HG03159 (cell line): ENCODE measurements at regions not wholly inside any gene's neighbourhood (a gene's known extent, or its start where the extent isn't known, plus 50 kb on each side); places are given as distances from the start of the nearest gene placed in this dataset.

Experiments used
- ATAC-seq: cut with Tn5 transposase; IDR thresholded peaks from one replicate; pipeline ENCODE4 v1.9.1; 2021; ENCODE audit warnings: mild to moderate bottlenecking, moderate library complexity; ENCODE audit not compliant: unreplicated experiment

DNA sequence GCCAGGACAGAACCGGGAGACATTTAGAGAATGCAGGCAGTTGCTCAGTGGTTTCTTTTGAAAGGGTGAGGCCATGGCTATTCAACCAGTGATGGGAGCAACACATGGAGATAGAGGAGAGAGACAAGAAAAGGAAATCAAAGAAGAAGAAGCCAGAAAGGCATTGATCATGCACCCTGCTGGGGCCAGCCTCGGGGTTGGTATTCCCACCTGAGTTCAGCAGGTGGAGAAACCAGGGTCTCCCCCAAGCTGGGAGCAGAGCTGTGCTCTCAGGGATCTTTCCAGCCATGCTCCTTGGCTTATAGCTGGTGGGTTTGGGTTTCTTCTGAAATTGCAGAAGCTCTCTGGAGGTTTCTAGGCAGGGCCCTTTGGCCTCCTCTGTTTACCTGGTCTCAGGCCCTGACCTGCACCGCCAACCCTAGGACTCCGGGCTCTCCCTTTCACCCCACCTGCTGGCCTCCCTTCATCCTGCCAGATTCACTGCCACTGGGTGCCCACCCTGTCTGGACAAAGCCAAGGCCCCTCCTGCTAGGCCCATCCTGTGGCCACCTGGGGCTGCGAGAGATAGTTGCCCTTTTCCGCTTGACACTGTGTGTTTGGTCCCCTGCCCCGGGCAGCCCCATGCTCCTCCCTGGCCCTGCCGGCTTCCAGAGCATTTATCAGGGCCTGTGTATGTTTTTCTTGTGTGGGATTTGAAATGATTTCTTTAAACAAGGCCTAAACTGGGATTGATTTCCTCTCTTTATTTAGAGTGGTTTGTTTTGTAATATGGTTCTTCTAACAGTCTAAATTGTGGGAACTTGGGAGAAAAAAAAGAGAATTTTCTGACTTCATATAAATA, 126.7 kb downstream of the DDX1 start:
- ATAC-seq, result no peak

DNA sequence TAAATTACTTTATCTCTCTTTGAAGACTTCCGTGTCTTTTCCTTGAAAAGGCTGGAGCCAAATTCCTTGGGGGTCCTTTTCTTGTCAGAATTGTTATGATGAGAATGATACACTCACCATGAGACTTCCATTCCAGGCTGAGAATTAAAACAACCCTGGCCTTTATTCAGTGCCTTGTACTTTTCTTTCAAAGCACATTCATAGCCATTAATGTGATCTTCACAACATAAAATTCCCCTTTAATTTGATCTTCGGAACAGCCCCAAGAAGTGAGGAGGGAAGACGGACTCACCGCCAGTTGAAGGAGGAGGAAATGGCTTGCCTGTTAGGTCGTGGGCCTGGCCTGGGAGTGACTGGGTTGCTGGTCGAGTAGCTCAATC, 127.3 kb downstream of the DDX1 start:
- ATAC-seq, result no peak

DNA sequence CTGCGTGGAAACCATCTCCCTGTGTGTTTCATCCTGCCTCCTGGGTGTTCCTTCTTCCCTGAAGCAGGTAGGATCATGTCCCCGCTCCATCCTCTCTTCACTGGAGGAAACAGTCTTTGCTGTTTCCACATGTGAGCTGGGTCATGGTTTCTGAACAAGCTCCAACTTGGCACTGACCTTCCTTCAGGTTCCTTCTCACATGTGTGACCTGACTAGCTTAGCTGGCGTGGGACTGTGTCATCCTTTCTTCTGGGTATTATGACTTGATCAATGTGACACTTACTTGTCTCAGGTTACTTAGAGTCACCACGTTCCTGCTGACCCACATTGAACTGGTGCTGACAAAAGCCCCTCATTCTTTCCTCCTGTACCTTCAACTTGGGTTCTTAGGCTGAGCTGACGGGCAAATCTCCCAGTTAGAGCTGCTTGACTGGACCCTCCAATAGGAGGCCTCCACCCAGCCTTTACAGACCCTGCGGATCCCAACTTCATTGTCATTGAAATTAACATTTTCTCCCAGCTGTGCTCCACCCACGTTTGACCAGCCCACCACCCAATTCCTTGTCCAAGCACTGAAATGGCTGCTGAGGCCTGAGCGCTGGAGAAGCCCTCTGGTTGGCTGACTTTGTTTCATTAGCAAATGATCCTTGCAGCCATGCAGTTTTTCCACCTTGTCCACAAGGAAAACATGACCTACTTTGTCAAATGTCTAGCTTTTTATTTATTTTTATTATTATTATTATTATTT, 128.1 kb downstream of the DDX1 start:
- ATAC-seq, result no peak

DNA sequence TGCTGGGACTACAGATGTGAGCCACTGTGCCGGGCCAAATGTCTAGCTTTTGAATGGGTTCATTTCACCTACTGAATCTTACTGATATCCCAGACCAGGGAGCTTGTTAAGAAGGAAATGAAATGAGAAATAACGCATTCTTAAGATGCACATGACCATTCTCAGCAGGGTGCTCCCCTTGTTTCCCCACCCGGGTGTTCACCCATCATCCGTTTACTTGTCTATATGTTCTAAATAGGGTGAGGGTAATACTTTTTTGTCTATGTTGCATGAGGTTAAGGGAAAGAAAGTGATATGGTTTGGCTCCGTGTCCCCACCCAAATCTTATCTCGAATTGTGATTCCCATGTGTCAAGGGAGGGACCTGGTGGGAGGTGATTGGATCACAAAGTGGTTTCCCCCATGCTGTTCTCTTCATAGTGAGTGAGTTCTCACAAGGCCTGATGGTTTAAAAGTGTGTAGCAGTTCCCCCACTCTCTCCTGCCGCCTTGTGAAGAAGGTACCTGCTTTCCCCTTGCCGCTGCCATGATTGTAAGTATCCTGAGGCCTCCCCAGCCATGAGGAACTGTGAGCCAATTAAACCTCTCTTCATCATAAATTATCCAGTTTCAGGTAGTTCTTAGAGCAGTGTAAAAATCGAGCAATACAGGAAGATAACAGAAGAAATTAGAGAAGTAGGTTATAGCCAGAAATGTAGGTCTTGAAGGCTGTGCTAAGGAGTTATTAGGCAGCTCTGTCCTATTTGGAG, 129.1 kb downstream of the DDX1 start:
- no peak for ATAC-seq

DNA sequence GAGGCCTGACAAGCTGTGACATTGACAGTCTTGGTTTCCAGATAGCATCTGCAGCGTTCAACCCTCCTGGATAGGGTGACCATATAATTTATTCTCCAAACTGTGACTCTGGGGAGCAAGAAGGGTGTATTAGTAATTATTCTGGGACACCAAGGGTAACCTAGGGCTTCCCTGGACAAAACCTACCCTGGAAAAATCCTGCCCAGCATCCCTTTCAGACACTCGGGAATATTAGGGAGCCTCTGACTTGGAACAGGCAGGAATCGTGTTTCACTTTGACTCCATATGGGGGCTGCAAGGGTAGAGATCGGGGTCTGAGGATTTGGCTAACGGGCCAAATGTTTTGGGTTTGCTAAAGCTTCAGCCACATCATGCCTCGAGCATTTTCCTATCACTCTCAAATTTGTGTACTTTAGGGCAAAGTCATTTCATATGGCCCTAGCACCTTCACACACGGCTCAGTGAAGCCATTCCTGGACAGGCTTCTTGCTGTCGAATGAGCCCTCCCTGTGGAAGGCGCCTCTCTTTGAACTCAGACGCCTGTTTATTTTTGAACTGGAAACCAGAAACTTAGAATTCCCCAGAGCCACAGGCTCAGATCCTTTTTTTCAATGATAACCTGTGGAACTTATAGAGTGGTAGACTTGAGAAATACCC, 129.9 kb downstream of the DDX1 start:
- ATAC-seq, result no peak

DNA sequence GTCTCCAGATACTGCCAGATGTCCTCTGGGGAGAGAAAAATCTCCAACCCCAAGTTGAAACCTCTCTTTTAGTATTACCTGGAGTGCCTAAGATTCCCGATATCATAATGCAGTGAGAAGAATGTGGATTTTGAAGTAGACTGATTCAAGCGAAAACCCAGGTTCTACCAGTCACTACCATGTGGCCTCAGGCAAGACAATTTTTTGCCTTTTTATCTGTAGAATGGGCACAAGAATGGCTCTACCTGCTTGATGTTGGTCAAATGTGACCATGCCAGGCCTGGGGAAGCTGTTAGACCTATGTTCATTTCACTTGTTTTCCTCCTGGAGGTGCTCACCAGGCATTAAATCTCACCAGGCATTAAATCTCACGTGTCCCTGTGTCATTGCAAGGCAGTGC, 131.3 kb downstream of the DDX1 start:
- ATAC-seq, result no peak

DNA sequence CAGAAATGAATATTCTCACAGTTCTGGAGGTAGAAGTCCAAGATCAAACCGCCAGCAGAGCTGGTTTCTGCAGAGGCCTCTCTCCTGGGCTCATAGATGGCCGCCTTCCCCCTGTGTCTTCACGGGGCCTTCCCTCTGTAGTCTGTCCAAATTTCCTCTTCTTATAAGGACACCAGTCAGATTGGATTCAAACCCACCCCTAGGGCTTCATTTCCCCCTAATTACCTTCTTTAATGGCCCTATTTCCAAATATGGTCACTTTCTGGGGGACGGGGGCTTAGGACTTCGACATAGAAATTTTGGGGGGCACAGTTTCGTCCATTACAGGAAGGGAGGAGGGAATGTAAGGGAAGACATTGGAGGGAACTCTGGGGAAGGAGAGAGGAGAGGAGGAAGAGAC, 132.6 kb downstream of the DDX1 start:
- ATAC-seq, result no peak

DNA sequence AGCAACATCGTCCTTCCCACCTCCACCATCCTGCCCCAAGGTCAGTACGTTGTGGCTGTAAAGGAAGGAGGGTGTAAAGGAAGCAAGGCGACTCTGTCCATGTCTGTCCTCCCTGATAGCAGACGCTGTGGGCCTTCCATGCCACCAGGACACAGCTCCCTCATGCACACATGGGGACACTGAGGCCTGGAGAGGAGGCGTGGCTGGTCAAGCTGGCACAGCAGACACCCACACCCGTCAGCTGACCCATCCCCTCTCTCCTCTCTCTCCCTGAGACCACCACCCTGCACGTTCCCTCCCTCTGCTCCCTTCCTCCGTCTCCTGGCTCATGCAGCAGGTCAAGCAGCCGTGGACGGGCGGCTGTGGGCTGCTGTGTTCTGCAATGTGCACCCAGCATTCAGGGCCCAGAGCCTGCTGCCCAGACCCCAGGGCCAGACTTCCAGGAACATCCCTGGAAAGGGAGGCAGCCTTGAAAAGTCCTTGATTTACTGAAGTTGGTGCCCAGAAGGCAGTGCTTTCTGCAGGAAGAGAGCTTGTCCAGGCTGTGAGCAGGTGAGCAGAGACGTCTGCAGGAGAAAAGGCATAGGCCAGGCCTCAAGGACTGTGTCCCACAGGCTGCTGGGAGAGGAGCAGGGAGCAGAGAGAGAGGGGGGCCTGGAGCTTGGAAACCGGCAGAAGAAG, 133.6 kb downstream of the DDX1 start:
- ATAC-seq, result no peak

DNA sequence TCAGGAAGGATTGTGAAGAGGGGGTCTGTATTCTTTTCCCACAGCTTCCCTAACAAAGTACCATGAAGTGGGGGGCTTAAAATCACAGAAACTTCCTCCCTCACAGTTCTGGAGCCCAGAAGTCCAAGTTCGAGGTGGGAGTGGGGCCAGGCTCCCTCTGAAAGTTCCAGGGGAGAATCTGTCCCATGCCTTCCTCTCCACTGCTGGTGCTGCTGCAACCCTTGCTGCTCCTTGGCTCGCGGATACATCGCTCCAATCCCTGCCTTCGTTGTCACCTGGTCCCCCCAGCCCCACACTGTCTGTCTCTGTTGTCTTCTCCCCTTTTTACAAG, 134.1 kb downstream of the DDX1 start:
- no peak for ATAC-seq

DNA sequence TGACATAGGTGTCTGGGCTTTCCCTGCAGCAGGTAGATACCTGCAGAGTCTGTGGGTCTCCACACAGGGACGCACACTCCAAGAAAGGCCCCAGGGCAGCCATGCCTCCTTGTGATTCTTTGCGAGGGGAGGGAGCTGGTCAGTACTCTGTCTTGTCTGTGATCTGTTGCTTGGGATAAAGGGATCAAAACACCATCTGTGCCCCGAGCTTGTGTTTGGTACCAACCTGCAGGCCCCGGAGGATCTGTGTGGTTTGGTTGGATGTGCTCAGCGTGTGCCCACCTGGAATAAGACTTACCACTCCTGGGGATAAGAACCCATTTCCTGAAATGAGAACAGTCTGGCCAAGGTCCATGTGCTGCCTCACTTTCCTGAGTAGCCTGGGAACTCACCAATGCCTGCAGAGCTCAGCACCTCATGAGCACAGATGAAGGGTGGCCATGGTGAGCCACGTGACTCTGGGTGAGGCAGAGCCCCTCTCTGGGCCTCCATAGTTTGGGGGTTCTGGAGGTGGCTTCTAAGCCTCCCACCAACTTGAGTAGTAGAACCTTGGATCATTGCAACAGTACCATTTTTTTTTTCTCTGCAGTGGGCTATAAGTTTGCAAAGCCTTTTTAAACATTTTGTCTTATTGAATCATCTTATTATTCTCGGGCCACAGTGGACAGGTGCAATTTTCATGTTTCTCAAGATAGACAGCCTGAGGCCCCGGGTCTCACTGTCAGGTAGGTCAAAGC, 134.8 kb downstream of the DDX1 start:
- ATAC-seq, result no peak

DNA sequence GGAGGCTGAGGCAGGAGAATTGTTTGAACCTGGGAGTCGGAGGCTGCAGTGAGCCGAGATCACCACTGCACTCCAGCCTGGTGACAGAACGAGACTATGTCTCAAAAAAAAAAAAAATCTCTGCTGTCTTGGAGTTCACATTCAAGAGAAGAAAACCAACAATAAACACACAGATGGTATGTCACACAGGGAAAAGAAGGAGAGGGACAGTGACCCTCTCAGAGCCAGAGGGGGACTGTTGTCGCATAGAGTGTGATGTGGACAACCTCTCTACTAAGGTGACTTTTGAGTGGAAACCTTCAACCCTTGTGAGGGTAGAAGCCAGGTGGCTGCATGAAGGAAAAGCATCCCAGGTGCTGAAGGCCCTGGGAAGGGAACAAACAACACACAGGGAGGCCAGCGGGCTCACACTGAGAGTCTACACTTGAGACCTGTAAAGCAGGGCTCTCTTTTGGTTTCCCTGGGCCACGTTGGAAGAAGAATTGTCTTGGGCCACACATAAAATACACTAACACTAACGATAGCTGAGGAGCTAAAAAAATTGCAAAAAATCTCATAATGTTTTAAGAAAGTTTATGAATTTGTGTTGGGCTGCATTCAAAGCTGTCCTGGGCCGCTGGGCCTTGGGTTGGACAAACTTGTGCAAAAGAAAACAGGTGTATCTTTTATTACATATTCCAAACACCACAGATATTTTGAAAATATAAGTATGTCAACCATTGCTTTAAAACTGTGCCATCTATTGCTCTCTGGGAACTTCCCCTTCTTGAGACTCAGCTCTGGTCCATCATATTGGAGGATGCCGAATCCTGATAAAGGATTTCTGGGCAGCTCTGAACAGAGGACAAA, 136.0 kb downstream of the DDX1 start:
- ATAC-seq, result no peak

DNA sequence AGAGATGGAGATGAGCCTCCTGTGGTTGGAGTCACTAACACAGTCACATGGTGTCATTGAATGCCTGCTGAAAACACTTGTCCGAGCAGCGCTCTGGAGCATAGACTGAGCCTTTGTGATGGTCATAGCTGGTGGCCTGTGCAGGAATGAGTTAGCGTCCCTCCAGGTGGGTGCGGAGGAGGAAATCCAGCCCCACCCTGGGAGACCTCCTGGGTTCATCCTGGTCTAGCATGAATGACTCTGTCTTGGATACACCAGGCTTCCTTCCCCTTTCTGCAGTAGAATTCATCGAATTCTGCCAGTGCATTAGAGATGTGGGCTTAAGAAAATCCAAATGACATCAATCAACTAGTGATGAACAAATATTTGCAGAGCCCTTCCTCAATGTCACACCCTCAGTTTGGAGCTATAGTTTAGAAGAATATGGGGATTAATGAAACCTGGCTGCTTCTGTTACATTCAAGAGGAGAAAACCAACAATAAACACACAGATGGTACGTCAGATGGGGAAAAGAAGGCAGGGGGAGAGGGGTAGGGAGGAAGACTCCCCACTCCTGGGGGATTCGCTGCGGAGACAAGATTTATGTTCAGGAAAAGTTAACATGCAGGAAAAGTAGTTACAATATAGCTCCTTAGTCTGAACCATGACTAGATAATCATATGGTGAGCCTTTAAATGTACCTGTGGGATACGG, 136.7 kb downstream of the DDX1 start:
- no peak for ATAC-seq

DNA sequence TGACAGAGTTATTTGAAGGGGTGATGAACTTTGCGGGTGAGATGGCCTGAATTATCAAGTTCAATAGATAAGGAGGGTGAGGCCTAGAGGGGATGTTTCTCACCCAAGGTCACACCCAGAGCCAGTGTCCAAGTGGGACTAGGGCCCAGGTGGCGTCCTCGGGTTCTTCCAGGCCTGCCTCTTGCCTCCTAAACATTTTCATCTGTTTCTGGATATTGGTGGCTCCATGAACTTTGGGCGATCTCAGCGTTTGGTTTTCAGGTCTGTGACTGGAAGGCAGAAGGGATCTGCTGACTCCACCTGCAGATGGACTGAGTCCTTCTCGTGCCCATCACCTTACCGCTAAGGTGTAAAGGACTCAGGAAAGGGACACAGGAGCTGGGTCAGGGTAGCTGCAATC, 137.3 kb downstream of the DDX1 start:
- ATAC-seq, result no peak

DNA sequence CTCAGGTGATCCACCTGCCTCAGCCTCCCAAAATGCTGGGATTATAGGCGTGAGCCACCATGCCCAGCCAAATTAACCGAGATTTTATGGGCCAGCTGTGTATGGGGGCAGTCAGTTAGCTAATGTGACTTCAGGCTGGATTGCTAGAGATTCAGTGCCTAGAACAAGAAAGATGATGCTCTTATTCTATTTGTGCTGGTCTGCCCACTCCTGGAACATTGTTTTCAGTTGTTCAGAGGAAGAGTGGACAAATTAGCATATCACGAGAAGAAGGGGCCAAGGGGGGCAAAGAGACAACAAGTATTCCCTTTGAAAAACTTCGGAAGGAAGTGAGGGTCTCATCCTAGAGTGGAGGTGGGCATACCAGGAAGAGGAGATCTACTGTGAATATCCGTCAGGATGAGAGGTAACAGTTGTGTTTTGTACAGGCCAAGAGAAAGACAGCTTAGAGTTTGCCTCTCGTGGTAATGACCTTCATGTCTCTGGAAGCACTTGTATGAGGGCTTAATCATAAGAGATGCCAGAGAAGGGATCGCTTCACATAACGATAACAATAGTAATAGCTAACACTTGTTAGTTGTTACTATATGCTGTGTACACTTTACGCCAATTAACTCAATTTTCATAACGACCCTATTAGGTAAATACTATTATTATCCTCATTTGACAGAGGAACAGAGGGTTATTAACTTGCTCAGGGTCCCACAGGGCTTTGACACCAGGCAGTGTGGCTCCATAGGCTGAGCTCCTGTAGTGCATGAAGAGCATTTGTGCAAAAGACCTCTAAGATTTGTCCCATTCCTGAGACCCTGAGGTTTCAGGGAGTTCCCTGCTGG, 138.3 kb downstream of the DDX1 start:
- peak; percentile 1 for ATAC-seq

DNA sequence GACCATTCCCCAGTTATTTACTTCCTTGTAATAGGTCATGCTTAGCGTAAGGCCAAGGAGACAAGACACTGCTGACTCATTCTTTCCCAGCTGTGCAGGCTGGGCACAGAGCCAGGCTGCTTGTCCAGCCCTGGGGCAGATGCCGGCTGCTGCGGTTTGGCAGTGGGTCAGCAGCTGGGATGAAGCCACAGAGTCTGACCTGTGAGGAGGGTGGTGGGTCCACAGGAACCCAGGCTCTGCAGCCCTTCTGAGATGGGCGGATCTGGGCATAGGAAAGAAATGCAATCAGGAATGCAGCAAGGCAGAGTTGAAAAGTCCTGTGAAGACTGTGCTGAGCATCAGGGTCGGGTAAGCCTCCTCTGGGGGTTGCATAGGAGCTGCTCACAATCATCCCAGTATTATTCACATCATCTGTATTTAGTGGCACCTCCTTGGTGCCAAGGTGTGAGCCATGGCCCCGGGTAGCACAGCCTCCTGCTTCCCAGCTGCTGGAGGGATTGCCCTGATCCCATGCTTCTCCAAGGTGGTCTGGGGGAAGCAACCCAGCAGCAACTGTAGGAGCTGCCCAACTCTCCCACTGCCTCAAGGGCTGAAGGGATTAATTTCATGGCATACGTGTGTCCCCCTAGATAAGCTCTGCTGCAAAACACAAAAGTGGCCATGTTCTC, 139.0 kb downstream of the DDX1 start:
- ATAC-seq, result peak; percentile 33

DNA sequence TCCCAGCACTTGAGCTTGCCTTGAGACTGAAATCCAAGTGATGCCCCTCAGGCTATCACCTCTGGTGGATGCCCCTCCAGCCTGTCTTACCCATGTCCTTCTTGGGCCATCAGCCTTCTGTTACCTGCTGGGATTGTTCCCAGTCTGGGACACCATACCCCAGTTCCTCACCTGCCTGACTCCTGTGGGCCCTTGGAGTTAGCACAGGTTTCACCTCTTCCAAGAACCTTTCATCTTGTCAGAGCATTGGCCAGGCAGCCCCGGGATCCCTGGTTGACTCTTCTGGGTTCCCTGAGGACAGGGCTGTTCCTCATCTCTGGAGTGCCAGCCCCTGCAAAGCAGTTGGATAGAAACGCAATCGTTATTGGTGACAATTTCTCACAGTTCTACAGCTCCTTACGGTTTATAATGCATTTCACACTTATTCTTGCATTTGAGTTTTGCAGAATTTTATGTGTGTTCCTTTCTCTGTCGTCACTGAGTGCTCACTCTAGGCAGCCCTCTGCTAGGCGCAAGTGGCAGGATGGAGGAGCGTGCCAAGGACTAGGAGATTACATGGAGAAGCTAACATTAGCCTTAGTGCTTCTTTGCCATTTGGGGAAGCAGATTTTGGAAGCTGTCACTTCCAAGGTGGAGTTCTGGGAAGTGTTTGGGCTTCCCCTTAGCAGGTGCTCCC, 139.7 kb downstream of the DDX1 start:
- no peak for ATAC-seq

DNA sequence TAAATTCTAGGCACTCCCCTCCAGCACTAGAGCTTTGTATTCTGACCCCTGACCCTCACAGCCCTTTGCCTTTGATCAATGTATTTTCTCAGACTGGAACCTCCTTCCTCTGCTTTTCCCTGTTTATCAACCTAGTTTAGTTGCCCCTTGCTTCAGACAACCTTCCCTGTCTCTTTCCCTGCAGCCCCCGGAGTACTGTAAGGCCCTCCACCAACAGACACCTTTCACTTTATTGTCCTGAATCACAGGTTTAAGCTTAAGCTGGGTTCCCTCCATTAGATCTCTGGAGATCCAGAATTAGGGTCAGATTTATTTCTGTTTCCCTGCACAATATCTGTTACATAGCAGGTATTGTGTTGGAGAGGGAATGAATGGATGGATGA, 140.2 kb downstream of the DDX1 start:
- ATAC-seq, result peak; percentile 10
